ENCODE measurements at regions not wholly inside any gene's neighbourhood (a gene's known extent, or its start where the extent isn't known, plus 50 kb on each side); places are given as distances from the start of the nearest gene placed in this dataset.

GRCh38 chr4:16353165-16353564 lies 126.9 kb upstream of the TAPT1 start:
- TF ChIP-seq ZNF274 (IDR thresholded peaks at IDR 0.05; ENCODE audit: borderline replicate concordance, low read depth, low read length) (no peak), EP300 (IDR thresholded peaks at IDR 0.05; ENCODE audit: low read length) (no peak), PCBP1 (IDR thresholded peaks at IDR 0.05; ENCODE audit: low read depth, low read length, poor library complexity, severe bottlenecking) (no peak), HDAC6 (IDR thresholded peaks at IDR 0.05; ENCODE audit: low read depth, low read length) (no peak), FOXK1 (CRISPR knock-in tag; IDR thresholded peaks at IDR 0.05; ENCODE audit: borderline replicate concordance) (no peak), POLR2AphosphoS5 (IDR thresholded peaks at IDR 0.05; ENCODE audit: control insufficient read depth, insufficient read depth, low read depth, low read length) (no peak), NKRF (IDR thresholded peaks at IDR 0.05; ENCODE audit: borderline replicate concordance) (no peak), NFIX (CRISPR knock-in tag; IDR thresholded peaks at IDR 0.05; ENCODE audit: low read depth) (no peak), ZNF184 (CRISPR knock-in tag; IDR thresholded peaks at IDR 0.05) (no peak), ZNF318 (IDR thresholded peaks at IDR 0.05; ENCODE audit: borderline replicate concordance in 1 of 2, low read depth in 1 of 2) (no peak)
